Esophagus squamous epithelium (tissue), 5 donors: ENCODE measurements at regions not wholly inside any gene's neighbourhood (a gene's known extent, or its start where the extent isn't known, plus 50 kb on each side); places are given as distances from the start of the nearest gene placed in this dataset.
"Not testable (repeated sequence)": the region's sequence is repeated elsewhere in the genome, so short reads cannot be mapped to it uniquely, and the experiment has no call there.

Source experiments
- DNase-seq: peaks from one replicate; lab custom pipeline; 2025; lab: John Stamatoyannopoulos, UW
- H3K27ac ChIP-seq, 4 donors: fragments of 200-600 bp; sonication (generic); one replicate each; pipeline ENCODE4 v1.5.1; 2016 to 2019; ENCODE audit warnings: mild to moderate bottlenecking in 1 of 4
- H3K27me3 ChIP-seq, 4 donors: fragments of 200-600 bp; sonication (generic); 1 replicate in 3 of 4; 2 replicates in 1 of 4; pipeline versions ENCODE4 v1.5.1 to v1.6.0; 2017 to 2021; ENCODE audit warnings: antibody characterized with exemption in 1 of 4
- H3K36me3 ChIP-seq, 3 donors: fragments of 200-600 bp; sonication (generic); one replicate each; pipeline ENCODE4 v1.5.1; 2016 to 2019
- H3K4me1 ChIP-seq, 3 donors: fragments of 200-600 bp; sonication (generic); one replicate each; pipeline ENCODE4 v1.5.1; 2017 to 2019
- H3K4me3 ChIP-seq, 4 donors: fragments of 200-600 bp; sonication (generic); 1 replicate in 3 of 4; 2 replicates in 1 of 4; pipeline ENCODE4 v1.5.1; 2016 to 2019; ENCODE audit warnings: mild to moderate bottlenecking in 2 of 4, moderate library complexity in 1 of 4
- H3K9me3 ChIP-seq, 3 donors: fragments of 200-600 bp; sonication (generic); one replicate each; pipeline ENCODE4 v1.5.1; 2016 to 2019
- POLR2A ChIP-seq, 4 donors: fragments of 450-650 bp; IDR thresholded peaks; one replicate each; pipeline ENCODE4 v1.6.1; 2017; ENCODE audit warnings: antibody characterized with exemption in 4 of 4, mild to moderate bottlenecking in 4 of 4, moderate library complexity in 3 of 4
- whole genome bisulfite sequencing, 2 donors: methylation state at CpG; one replicate each; pipeline ENCODE4 v1.1.5; 2018; 5-methylcytosine and 5-hydroxymethylcytosine counted together
- intact Hi-C: fragments of 100-400 bp; cut with DNase I; formaldehyde crosslinking; loops from one replicate; pipeline ENCODE4 v1.15.0; 2022
- TF ChIP-seq, protein P1 (sequence below), 6 experiments: fragments of 450-650 bp in 4 of 6; fragments of 200-600 bp in 2 of 6; sonication (generic) in 2 of 6; IDR thresholded peaks; one replicate each; pipeline ENCODE4 v1.5.1; 2016 to 2019; ENCODE audit warnings: antibody characterized with exemption in 6 of 6, mild to moderate bottlenecking in 4 of 6, moderate library complexity in 4 of 6
- donor health status: DM: yes; HTN: yes; CAD: no.

DNA sequence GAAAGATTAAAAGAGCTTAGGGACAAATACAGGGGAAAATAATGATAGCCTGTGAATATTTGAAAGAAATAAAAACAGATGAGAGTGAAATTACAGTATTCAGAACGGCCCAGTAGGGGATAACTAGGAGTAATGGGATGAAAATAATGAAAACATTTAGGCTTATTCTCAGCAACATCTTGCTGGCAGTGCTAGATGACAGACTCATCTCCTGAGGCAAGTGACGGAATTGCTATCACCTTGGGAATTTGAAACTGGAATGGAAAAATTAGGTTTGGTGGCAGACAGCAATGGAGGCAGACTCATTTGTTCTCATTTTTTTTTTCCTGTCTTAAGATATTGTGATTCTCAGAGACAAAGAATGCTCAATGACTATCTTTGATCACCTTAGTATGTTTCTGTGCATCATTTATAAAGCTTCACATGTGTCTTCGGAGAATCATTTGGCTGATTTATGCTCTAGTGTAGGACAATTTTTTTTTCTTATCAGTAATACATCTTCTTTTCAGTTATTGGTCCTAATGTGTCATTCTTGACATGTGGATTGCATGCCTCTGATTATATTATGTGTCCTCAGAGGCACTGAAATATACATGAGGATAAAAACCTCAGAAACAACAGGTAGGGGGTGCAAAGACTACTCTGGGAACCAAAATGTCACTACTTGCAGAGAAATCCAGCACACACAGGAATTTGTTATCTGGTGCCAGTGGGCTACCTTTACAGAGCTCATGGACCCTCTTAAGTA lies 711.7 kb downstream of the EDEM1 start:
- no peak for DNase-seq
- Histone ChIP-seq H3K4me3 (no peak overlapping the region), H3K27ac (no peak overlapping the region), H3K9me3 (no peaks in the 10 kb centered on the region), H3K4me1 (no peaks in the 10 kb centered on the region), H3K36me3 (no peaks in the 10 kb centered on the region), H3K27me3 (no peaks in the 10 kb centered on the region)
- TF ChIP-seq, protein P1, sequence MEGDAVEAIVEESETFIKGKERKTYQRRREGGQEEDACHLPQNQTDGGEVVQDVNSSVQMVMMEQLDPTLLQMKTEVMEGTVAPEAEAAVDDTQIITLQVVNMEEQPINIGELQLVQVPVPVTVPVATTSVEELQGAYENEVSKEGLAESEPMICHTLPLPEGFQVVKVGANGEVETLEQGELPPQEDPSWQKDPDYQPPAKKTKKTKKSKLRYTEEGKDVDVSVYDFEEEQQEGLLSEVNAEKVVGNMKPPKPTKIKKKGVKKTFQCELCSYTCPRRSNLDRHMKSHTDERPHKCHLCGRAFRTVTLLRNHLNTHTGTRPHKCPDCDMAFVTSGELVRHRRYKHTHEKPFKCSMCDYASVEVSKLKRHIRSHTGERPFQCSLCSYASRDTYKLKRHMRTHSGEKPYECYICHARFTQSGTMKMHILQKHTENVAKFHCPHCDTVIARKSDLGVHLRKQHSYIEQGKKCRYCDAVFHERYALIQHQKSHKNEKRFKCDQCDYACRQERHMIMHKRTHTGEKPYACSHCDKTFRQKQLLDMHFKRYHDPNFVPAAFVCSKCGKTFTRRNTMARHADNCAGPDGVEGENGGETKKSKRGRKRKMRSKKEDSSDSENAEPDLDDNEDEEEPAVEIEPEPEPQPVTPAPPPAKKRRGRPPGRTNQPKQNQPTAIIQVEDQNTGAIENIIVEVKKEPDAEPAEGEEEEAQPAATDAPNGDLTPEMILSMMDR (IDR thresholded peaks at IDR 0.05), result no peak
- TF ChIP-seq POLR2A (IDR thresholded peaks at IDR 0.05), result no peak
- intact Hi-C loops, result no loop called here
- 62% methylated on average over 3 of the region's 3 CpGs for WGBS, 2 donors

DNA sequence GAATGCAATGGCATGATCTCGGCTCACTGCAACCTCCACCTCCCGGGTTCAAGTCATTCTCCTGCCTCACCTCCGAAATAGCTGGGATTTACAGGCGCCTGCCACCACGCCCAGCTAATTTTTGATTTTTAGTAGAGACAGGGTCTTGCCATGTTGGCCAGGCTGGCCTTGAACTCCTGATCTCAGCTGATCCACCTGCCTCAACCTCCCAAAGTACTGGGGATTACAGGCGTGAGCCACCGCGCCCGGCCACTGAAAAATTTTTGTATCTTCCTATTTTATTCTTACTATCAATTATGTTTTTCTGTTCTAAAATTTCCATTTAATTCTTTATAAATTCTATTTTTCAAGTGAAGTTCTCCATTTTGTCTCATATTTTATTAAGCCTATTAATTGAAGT lies 730.4 kb downstream of the EDEM1 start:
- intact Hi-C loops, result no loop called here
- no peak overlapping the region for H3K27ac ChIP-seq
- no peak for DNase-seq
- H3K27me3 ChIP-seq, result no peaks in the 10 kb centered on the region
- H3K4me3 ChIP-seq, result no peak overlapping the region
- no peaks in the 10 kb centered on the region for H3K9me3 ChIP-seq
- 87 to 88% methylated on average over 7 to 9 of the region's 9 CpGs for WGBS, 2 donors
- no peaks in the 10 kb centered on the region for H3K36me3 ChIP-seq
- H3K4me1 ChIP-seq, result no peaks in the 10 kb centered on the region
- no peak for TF ChIP-seq POLR2A (IDR thresholded peaks at IDR 0.05)
- TF ChIP-seq, protein P1 (IDR thresholded peaks at IDR 0.05), result no peak

DNA sequence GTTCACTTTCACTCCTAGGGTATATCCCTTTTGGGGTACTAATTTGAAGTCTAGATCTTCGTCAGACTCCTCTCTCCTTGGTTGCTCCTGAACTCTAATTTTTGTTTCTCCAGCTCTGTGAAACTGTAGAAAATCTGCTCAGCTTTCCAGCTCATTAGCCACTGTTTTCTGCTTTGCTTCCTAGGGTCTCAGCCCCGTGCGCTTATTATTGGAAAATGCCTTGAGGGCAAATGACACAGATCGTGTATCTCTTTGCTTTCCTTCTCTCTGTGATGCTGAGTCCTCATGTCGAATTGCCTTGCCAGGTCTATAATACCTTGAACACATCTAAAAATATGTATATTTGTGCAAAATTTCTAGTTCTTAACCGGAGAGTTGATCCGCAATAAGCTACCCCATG lies 731.1 kb downstream of the EDEM1 start:
- no peak for DNase-seq
- H3K27ac ChIP-seq, result no peak overlapping the region
- intact Hi-C loops, result no loop called here
- H3K4me3 ChIP-seq, result no peak overlapping the region
- H3K27me3 ChIP-seq, result no peaks in the 10 kb centered on the region
- WGBS, 2 donors, result 74 to 86% methylated on average over 7 of the region's 7 CpGs
- H3K36me3 ChIP-seq, result no peaks in the 10 kb centered on the region
- no peak for TF ChIP-seq POLR2A (IDR thresholded peaks at IDR 0.05)
- TF ChIP-seq, protein P1 (IDR thresholded peaks at IDR 0.05), result no peak
- no peaks in the 10 kb centered on the region for H3K9me3 ChIP-seq
- H3K4me1 ChIP-seq, result no peaks in the 10 kb centered on the region

DNA sequence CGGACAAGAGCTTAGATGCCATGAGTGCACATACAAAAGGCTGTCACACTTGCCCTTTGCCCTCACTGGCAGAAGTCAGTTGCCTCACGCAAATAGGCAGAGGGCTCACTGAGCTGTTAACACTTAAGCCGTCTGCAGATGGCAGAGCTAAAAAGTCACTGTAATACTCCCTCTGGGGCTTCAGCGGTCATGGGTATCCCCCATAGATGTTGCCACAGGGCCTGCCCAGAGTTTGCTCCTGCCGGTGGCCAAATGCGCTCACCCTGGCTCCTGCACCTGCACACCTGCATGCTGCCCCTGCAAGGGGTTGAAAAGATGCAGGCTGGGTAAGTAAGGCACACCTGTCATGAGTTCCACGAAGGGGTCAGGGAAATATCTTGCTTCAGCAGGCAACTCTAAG lies 741.5 kb downstream of the EDEM1 start:
- TF ChIP-seq, protein P1 (IDR thresholded peaks at IDR 0.05), result no peak
- TF ChIP-seq POLR2A (IDR thresholded peaks at IDR 0.05), result no peak
- H3K36me3 ChIP-seq, result no peaks in the 10 kb centered on the region
- H3K27me3 ChIP-seq, result no peaks in the 10 kb centered on the region
- intact Hi-C loops, result no loop called here
- no peak for DNase-seq
- H3K9me3 ChIP-seq, result peaks cover 0 to 8% (median 0%) of the 10 kb centered on the region in 3 donors
- H3K4me1 ChIP-seq, result no peaks in the 10 kb centered on the region
- 74 to 78% methylated on average over 3 to 4 of the region's 7 CpGs for WGBS, 2 donors
- H3K27ac ChIP-seq, result no peak overlapping the region
- H3K4me3 ChIP-seq, result no peak overlapping the region

DNA sequence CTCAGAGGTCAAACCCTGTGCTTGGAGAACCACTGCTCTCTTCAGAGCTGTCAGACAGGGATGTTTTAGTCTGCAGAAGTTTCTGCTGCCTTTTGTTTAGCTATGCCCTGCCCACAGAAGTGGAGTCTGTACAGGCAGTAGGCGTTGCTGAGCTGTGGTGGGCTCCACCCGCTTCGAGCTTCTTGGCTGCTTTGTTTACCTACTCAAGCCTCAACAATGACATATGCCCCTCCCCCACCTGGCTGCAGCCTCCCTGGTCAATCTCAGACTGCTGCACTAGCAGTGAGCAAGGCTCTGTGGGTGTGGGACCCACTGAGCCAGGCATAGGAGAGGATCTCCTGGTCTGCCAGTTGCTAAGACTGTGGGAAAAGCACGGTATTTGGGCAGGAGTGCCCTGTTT lies 756.6 kb downstream of the EDEM1 start:
- H3K4me3 ChIP-seq, H3K4me1 ChIP-seq, intact Hi-C loops, H3K9me3 ChIP-seq, DNase-seq, H3K27ac ChIP-seq, H3K36me3 ChIP-seq, H3K27me3 ChIP-seq: not testable (repeated sequence)
- 18 to 52% methylated on average over 3 of the region's 4 CpGs for WGBS, 2 donors
